GM18526 (cell line): ENCODE measurements at regions not wholly inside any gene's neighbourhood (a gene's known extent, or its start where the extent isn't known, plus 50 kb on each side); places are given as distances from the start of the nearest gene placed in this dataset.

Source experiments
- POLR2A ChIP-seq: IDR thresholded peaks from 3 replicates; pipeline ENCODE4 v1.6.1; 2011; ENCODE audit not compliant: insufficient read length; ENCODE audit errors: extremely low read depth

- no peak for TF ChIP-seq POLR2A
Measured at GRCh38 chr7:68622500-68622899, 975.8 kb upstream of the AUTS2 start.

DNA sequence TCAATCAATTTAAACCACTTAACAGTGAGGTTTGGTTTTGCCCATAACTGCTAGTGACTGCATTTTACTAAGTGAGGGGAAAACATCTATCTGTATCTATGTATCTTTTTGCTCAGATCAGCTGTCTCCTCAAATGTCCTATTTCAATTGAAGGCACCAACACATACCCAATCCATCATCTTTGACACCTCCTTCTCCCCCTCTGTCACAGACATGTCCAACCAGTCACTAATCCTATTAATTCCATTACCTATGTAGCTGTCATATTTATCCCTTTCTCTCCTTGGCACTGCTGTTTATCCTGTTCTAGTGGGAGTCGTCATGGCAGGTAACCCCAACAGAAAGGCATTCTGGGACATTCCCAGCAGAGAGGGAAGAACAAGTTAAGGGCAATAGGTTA, 975.2 kb upstream of the AUTS2 start:
- TF ChIP-seq POLR2A = no peak

- no peak for TF ChIP-seq POLR2A
Measured at GRCh38 chr7:68627247-68627864, 970.9 kb upstream of the AUTS2 start.

DNA sequence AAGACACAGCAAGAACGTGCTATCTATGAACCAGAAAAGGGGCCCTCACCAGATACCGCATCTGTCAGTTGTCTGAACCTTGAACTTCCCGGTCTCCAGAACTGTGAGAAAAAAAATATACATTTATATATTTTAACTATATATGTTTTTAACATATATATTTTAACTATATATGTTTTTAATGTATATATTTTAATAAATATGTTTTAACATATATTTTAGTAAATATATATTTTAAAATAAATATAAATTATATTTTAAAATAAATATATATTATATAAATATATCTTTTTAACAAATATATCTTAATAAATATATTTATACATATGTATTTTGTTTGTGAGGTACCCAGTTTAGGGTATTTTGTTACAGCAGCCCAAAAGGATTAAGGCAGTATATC, 958.2 kb upstream of the AUTS2 start:
- no peak for TF ChIP-seq POLR2A

DNA sequence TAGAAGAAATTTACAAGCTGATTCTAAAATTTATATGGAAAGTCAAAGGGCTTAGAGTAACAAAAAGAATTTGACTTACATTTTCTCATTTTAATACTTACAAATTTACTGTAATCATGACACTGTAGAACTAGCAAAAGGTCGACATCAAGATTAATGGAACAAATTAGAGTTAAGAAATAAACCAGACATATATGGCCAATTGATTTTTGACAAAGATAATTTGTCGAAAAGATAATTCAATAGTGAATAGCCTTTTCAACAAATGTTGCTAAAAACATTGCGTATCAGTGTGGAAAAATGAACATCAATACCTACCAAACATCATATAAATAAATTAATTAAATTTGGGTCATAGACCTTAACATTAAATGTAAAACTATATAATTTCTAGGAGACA, 955.5 kb upstream of the AUTS2 start:
- TF ChIP-seq POLR2A = no peak

GRCh38 chr7:68663392-68663791, 934.9 kb upstream of the AUTS2 start:
- TF ChIP-seq POLR2A = no peak

GRCh38 chr7:68671046-68671445, 927.2 kb upstream of the AUTS2 start:
- no peak for TF ChIP-seq POLR2A

- TF ChIP-seq POLR2A = no peak
Measured at GRCh38 chr7:68671671-68672070, 926.6 kb upstream of the AUTS2 start.

- no peak for TF ChIP-seq POLR2A
Measured at GRCh38 chr7:68674826-68675225, 923.4 kb upstream of the AUTS2 start.

- TF ChIP-seq POLR2A = no peak
Measured at GRCh38 chr7:68676813-68677535, 921.3 kb upstream of the AUTS2 start.

- no peak for TF ChIP-seq POLR2A
Measured at GRCh38 chr7:68678196-68678595, 920.1 kb upstream of the AUTS2 start.

- no peak for TF ChIP-seq POLR2A
Measured at GRCh38 chr7:68679459-68680234, 918.6 kb upstream of the AUTS2 start.

DNA sequence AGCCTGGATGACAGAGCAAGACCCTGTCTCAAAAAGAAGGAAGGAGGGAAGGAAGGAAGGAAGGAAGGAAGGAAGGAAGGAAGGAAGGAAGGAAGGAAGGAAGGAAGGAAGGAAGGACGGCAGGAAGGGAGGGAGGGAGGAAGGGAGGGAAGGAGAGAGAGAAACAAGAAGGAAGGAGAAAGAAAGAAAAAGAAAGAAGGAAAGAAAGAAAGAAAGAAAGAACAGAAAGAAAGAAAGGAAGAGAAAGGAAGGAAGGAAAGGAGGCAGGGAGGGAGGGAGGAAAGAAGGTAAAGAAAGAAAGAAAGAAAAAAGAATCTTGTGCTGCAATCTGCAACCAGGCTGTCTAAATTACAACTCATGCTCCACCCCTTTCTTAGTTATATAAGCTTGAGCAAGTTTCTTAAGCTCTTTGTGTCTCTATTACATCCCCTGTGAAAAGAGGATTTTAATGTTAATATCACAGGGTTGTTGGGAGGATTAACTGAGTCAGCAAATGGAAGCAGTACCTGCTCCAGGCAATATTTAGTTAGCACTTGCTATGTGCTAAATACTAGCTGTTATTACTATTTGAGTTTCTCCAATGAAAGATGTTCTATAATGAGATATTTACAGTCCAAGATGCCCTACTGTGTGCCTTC, 917.9 kb upstream of the AUTS2 start:
- TF ChIP-seq POLR2A = no peak

GRCh38 chr7:68682910-68683309, 915.4 kb upstream of the AUTS2 start:
- no peak for TF ChIP-seq POLR2A

- no peak for TF ChIP-seq POLR2A
Measured at GRCh38 chr7:68684246-68684839, 913.9 kb upstream of the AUTS2 start.
